Large intestine (tissue), 3 donors: ENCODE measurements at regions not wholly inside any gene's neighbourhood (a gene's known extent, or its start where the extent isn't known, plus 50 kb on each side); places are given as distances from the start of the nearest gene placed in this dataset.

ENCODE experiments used
- DNase-seq, 2 donors: peaks; one replicate each; pipeline versions ENCODE4 v3.0.0 to v3.0.0-alpha.2; 2013
- H3K27ac ChIP-seq: one replicate; pipeline ENCODE4 v1.5.1; 2013; ENCODE audit warnings: low read length
- H3K27me3 ChIP-seq: 2 replicates; pipeline ENCODE4 v1.6.1; 2013; ENCODE audit warnings: low read length; ENCODE audit not compliant: control insufficient read depth, insufficient read depth
- H3K36me3 ChIP-seq: 2 replicates; pipeline ENCODE4 v1.6.1; 2013; ENCODE audit warnings: low read length; ENCODE audit not compliant: control insufficient read depth, insufficient read depth
- H3K4me1 ChIP-seq: one replicate; pipeline ENCODE4 v1.6.1; 2013; ENCODE audit warnings: low read length; ENCODE audit not compliant: control insufficient read depth, insufficient read depth
- H3K4me3 ChIP-seq: one replicate; pipeline ENCODE4 v1.5.1; 2013; ENCODE audit warnings: low read length
- H3K9me3 ChIP-seq: one replicate; pipeline ENCODE4 v1.6.1; 2013; ENCODE audit warnings: mild to moderate bottlenecking, low read depth, low read length, moderate library complexity; ENCODE audit not compliant: control insufficient read depth
- WGBS: methylation state at CpG from one replicate; pipeline ENCODE4 v1.1.5; 2013; ENCODE audit warnings: low lambda C conversion rate; ENCODE audit not compliant: insufficient coverage; 5-methylcytosine and 5-hydroxymethylcytosine counted together

DNA sequence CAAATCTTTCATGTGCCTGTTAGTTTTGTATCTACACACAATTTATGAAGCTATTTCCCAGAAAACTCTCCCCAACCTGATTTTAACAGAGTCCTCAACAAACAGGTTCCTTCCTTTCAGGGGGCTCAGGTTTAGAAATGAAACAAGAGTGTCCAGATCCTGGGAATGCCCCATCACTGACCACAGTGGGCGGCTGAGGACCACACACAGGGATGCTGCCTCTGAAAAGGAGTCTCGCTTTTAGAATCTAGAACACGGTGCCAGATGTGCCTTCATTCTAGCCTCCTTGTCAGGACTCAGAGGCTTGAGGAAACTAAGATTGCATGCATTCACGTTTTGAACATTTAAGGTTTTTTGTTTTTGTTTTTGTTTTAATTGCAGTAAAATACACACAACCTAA, 115.0 kb downstream of the FOXB1 start:
- H3K27me3 ChIP-seq = peaks cover 44% of the 10 kb centered on the region
- H3K36me3 ChIP-seq = no peaks in the 10 kb centered on the region
- no peak overlapping the region for H3K4me3 ChIP-seq
- no peak overlapping the region for H3K27ac ChIP-seq
- 20% methylated on average over 1 of the region's 4 CpGs for WGBS
- no peaks in the 10 kb centered on the region for H3K4me1 ChIP-seq
- H3K9me3 ChIP-seq = no peaks in the 10 kb centered on the region
- DNase-seq = no peak

DNA sequence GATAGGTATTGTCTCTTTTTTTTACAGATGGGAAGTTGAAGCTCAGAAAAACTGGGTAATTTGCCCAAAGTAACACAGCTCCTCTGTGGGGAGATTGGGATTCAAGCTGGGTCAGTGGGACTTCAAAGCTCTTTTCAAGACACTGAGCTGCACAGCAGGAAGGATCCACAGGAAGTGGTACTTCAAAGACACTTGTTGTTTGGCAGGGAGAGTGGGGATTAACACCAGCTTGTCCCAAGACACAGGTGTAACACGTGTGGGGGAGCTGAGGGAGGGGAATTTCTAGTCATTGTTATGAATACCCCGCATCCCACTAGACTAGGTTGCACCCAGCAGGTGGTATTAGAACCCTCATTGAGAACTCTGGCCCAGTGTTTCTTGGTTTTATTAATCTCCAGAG, 116.0 kb downstream of the FOXB1 start:
- no peaks in the 10 kb centered on the region for H3K9me3 ChIP-seq
- DNase-seq = no peak
- no peaks in the 10 kb centered on the region for H3K4me1 ChIP-seq
- no peak overlapping the region for H3K4me3 ChIP-seq
- no peaks in the 10 kb centered on the region for H3K36me3 ChIP-seq
- no peak overlapping the region for H3K27ac ChIP-seq
- H3K27me3 ChIP-seq = peaks cover 47% of the 10 kb centered on the region
- 100% methylated on average over 1 of the region's 2 CpGs for WGBS

DNA sequence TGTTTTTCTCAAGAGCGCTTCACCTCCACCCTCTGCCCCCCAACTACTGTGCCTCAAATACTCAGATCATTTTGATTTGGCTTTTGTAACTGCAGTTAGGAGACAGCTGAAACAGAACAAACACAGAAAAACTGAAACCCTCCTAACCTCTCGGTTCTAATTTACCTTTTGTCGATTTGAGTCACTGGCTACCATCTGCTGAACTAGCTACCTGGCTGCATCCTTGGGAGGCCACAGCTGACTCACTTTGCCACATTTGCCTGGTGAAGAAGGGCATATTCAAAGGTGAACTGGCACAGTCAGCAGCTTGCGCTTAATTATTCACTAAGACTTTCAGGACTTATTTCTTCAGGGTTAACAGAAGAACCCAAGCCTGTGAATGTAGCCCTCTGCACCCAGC, 117.7 kb downstream of the FOXB1 start:
- Histone ChIP-seq H3K27me3 (peaks cover 47% of the 10 kb centered on the region), H3K36me3 (no peaks in the 10 kb centered on the region), H3K9me3 (no peaks in the 10 kb centered on the region), H3K4me1 (no peaks in the 10 kb centered on the region), H3K27ac (no peak overlapping the region), H3K4me3 (no peak overlapping the region)
- DNase-seq = no peak
- WGBS = no CpG with 5 or more reads among the region's 4 CpGs

DNA sequence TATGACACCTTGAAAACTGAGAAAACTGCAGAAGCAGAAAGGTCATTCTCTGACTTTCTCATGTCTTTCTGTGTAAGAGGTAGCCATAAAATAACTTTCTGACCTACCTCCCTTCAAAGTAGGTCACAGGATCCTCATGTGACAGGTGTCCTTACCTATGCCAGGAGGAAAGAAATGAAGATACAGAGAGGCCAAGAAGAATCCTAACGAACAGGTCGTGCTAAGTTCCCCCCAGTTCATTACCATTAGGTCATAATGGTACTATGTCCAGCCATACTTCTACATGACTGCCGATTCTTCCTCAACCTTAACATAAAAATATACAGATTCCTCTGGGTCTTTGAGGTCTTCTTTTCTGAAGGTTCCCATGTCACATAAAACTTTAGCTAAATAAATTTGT, 118.6 kb downstream of the FOXB1 start:
- Histone ChIP-seq H3K36me3 (no peaks in the 10 kb centered on the region), H3K9me3 (no peaks in the 10 kb centered on the region), H3K27ac (no peak overlapping the region), H3K4me1 (peaks cover 2% of the 10 kb centered on the region), H3K4me3 (no peak overlapping the region), H3K27me3 (peaks cover 45% of the 10 kb centered on the region)
- DNase-seq = peak in 1 of 2 donors; percentile 15
- 100% methylated on average over 1 of the region's 3 CpGs for WGBS

DNA sequence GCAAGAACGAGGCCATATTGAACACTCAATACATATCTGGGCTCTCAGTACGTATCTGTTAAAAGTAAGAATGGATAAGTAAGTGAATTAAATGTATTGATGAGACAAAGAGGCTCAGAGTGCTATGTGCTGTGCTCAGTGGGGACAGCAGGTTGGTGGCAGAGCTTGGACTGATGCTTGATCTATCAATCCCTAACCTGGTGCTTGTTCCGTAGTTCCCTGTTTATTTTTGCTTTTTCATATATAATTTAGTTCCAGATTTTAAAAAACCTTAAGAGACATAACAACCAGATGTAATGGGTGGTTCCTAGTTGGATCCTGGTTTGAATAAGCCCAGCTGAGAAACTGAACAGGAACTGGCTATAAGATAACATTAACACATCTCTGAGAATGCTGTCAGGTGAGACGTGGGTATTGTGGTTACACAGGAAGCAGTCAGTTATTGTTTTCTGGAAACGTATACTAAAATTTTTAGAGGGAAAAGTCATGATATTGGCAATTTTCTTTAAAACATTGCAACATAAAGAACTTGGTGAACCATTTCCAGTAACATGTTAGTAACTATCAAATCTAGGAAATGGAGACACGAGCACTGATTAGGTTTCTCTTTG, 120.5 kb downstream of the FOXB1 start:
- H3K4me3 ChIP-seq = no peak overlapping the region
- no peaks in the 10 kb centered on the region for H3K36me3 ChIP-seq
- H3K4me1 ChIP-seq = peaks cover 2% of the 10 kb centered on the region
- 70% methylated on average over 4 of the region's 6 CpGs for WGBS
- no peak for DNase-seq
- H3K9me3 ChIP-seq = no peaks in the 10 kb centered on the region
- no peak overlapping the region for H3K27ac ChIP-seq
- peaks cover 28% of the 10 kb centered on the region for H3K27me3 ChIP-seq

DNA sequence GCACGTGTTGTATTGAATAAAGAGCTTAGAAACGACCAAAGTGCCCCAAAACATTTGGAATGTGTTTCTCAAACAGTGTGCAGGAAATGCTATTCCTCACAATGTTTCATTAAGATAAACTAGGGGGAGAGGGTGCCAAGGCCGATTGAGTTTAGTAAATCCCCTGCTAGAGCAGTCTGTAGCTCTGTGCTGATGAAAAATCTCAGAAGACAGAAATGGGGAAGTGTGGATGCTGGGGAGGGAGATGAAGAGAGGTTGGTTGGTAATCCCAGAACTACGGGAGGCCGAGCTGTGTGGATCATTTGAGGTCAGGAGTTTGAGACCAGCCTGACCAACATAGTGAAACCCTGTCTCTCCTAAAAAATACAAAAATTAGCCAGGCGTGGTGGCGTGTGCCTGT, 121.2 kb downstream of the FOXB1 start:
- DNase-seq = no peak
- Histone ChIP-seq H3K36me3 (no peaks in the 10 kb centered on the region), H3K27me3 (peaks cover 21% of the 10 kb centered on the region), H3K4me3 (no peak overlapping the region), H3K27ac (no peak overlapping the region), H3K9me3 (no peaks in the 10 kb centered on the region), H3K4me1 (peaks cover 2% of the 10 kb centered on the region)
- no CpG with 5 or more reads among the region's 7 CpGs for WGBS

DNA sequence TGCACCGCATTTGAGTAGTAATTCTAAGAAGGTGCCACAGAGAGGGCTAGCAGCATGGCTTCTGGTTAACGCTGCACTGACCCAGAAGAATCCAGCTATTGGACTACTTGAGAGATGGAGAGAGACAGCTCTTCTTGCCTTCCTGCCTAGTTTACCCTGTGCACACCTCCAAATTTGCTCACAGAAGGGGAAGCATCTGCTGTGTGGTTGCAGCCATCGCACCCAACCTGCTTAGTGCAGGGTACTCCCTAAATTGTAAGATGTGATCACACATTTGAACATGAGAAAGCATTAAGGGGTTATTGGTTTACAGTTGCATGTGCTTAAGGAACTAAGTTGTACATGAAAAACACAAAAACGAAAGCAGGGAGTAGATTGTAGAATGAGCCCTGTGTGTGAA, 122.1 kb downstream of the FOXB1 start:
- WGBS = 100% methylated on average over 1 of the region's 4 CpGs
- H3K4me3 ChIP-seq = no peak overlapping the region
- DNase-seq = no peak
- H3K27ac ChIP-seq = no peak overlapping the region
- H3K9me3 ChIP-seq = no peaks in the 10 kb centered on the region
- H3K27me3 ChIP-seq = peaks cover 19% of the 10 kb centered on the region
- peaks cover 2% of the 10 kb centered on the region for H3K4me1 ChIP-seq
- H3K36me3 ChIP-seq = no peaks in the 10 kb centered on the region

DNA sequence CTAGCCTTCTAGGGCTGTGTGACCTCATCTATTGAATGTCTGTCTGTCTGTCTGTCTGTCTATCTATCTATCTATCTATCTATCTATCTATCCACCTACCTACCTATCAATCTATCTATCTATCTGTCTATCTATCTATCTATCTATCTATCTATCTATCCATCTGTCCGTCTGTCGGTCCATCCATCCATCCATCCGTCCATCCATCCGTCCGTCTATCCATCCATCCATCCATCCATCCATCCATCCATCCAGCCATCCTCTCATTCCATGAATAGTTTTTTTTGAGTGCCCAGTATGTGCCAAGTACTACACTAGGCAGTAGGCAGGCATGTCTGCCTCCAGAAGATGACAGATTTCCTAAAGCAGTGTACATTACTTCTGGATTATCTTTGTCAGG, 122.5 kb downstream of the FOXB1 start:
- no peak for DNase-seq
- H3K27me3 ChIP-seq = peaks cover 17% of the 10 kb centered on the region
- no peak overlapping the region for H3K4me3 ChIP-seq
- 95% methylated on average over 4 of the region's 5 CpGs for WGBS
- H3K9me3 ChIP-seq = no peaks in the 10 kb centered on the region
- H3K4me1 ChIP-seq = peaks cover 2% of the 10 kb centered on the region
- H3K27ac ChIP-seq = no peak overlapping the region
- no peaks in the 10 kb centered on the region for H3K36me3 ChIP-seq

DNA sequence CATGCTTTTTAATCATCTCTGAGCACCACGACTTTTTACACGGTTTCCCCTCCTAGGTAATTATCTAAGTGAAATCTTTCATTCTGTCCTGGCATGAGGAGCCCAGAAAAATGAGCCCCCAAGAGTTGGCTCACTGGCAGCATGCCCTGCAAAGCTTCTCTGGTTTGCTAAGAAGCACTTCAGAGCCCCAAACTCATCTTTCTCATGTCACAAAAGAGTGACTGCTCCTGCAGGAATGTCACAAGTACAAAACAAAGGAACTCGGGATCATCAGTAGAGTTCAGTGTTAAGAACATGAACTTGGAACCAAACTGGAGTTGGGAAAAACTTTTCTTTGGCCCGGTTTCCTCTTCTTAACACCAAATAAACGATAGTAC, 123.9 kb downstream of the FOXB1 start:
- Histone ChIP-seq H3K36me3 (no peaks in the 10 kb centered on the region), H3K4me1 (peaks cover 2% of the 10 kb centered on the region), H3K27me3 (peaks cover 16% of the 10 kb centered on the region), H3K4me3 (peak overlapping the region; percentile 34), H3K9me3 (no peaks in the 10 kb centered on the region), H3K27ac (no peak overlapping the region)
- no peak for DNase-seq
- WGBS = 44% methylated on average over 1 of the region's 5 CpGs

DNA sequence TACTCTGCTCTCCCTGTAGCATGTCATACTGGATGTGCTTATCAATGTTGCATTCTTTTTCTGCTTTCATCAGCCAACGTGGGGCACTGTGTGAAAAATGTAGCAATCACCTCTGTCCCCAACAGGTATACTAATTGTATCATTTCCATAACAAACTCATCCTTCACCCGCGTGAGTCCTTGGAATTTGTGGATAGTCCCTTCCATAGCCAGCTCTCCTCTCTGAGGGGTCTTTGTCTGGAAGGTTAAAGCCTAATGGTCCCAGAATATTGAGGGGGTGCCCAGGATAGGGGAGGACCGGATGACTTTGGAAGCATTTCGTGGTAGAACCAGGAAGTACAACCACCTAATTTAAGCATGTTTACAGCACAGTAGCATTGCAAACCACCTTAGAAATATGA, 124.6 kb downstream of the FOXB1 start:
- whole genome bisulfite sequencing = no CpG with 5 or more reads among the region's 5 CpGs
- no peak overlapping the region for H3K27ac ChIP-seq
- DNase-seq = no peak
- no peaks in the 10 kb centered on the region for H3K9me3 ChIP-seq
- no peaks in the 10 kb centered on the region for H3K36me3 ChIP-seq
- peaks cover 16% of the 10 kb centered on the region for H3K27me3 ChIP-seq
- H3K4me3 ChIP-seq = no peak overlapping the region
- peaks cover 2% of the 10 kb centered on the region for H3K4me1 ChIP-seq

DNA sequence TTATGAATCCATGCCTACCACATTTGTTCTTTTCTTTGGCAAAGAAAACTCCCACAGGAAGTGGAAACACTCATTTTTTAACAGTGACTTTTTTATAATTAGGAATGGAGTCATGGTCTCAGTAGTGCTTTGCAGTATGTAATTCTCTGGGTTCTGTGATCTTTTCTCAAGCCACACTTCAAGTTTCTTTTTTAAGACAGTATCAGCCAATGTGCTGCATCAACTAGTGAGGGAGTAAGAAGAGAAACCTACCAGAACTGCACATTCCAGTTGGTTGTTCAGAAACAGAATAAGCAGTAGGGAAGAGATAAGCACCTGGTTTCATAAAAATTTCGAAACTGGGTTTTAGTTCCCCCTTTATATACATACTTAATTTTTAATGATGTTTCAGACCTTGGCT, 126.3 kb downstream of the FOXB1 start:
- Histone ChIP-seq H3K27ac (no peak overlapping the region), H3K27me3 (peaks cover 14% of the 10 kb centered on the region), H3K36me3 (no peaks in the 10 kb centered on the region), H3K4me1 (peaks cover 2% of the 10 kb centered on the region), H3K4me3 (no peak overlapping the region), H3K9me3 (no peaks in the 10 kb centered on the region)
- no CpG with 5 or more reads among the region's 1 CpG for WGBS
- no peak for DNase-seq
